NCI-H1105 (cell line): ENCODE measurements at regions not wholly inside any gene's neighbourhood (a gene's known extent, or its start where the extent isn't known, plus 50 kb on each side); places are given as distances from the start of the nearest gene placed in this dataset.

ENCODE experiments used
- DNase-seq: peaks from one replicate; lab custom pipeline; 2025; lab: John Stamatoyannopoulos, UW

GRCh38 chr5:81914696-81915095 is 57.1 kb upstream of the ATG10 start:
- DNase-seq: no peak

DNA sequence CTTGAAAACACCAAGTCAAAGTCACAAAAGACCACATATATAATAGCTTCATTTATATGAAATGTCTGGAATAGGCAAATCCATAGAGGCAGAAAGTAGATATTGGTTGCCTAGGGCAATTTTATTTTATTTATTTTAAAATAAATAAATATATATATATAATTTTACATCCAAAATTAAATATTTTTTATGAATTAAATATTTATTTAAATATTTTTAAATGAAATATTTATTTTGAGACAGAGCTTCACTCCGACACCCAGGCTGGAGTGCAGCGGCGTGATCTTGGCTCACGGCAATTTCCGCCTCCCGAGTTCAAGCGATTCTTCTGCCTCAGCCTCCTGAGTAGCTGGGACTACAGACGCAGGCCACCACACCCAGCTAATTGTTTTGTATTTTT is 58.9 kb upstream of the ATG10 start:
- DNase-seq: no peak

GRCh38 chr5:81909677-81910076 is 62.1 kb upstream of the ATG10 start:
- DNase-seq: no peak

- no peak for DNase-seq
These were observed 63.1 kb upstream of the ATG10 start for GRCh38 chr5:81908771-81909170.

GRCh38 chr5:81908044-81908443 is 63.8 kb upstream of the ATG10 start:
- DNase-seq: no peak

- no peak for DNase-seq
These were observed 64.7 kb upstream of the ATG10 start for GRCh38 chr5:81907012-81907635.

DNA sequence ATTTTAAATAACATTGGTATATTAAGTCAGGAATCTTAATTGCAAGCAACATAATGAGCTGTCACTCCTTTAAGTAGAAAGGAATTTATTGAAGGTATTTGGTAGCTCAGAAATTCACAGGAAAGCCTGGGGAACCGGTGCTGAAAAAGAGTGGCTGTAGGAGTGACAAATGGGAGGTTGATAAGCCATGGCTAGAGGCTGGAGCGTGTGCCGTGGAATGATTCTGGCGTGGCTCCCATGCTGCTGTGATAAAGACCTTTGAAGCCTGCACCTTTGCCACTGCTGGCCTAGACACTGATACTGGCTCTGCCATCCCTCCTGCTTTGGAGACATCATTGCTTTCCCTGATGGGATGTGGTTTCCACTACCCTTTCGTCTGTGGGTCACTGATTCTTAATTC is 65.7 kb upstream of the ATG10 start:
- no peak for DNase-seq

DNA sequence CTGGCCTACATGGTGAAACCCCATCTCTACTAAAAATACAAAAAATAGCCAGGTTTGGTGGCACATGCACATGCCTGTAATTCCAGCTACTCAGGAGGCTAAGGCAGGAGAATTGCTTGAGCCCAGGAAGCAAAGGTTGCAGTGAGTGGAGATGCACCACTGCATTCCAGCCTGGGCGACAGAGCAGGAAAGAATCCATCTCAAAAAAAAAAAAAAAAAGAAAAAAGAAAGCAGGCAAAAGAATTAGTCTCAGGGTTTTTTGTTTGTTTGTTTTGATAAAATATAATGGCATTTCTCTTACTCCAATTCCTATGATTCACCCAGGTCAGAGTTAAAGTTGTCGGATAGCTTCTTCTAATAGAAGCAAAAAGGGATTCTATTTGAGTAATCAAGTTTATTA is 67.0 kb upstream of the ATG10 start:
- DNase-seq: no peak

- DNase-seq: no peak
These were observed 67.7 kb upstream of the ATG10 start for GRCh38 chr5:81904166-81904565.

DNA sequence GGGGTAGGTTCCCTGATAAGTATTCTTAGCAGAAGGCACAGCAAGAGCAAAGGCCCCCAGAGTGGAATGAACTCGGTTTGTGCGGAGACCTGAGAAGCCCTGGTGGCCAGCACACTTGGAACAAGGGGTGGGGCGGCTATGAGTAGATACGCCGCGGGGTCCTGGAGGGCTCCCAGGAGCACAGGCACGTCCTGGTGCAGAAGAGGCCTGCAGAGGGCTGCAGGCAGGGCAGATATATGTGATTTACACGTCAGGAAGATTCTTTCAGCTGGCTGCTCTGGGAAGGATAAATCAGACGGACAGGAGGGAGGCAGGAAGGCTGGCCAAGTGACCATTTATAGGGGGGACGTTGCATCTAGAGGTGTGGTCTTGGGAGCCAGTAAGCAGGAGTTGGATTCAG is 70.2 kb upstream of the ATG10 start:
- DNase-seq: no peak

GRCh38 chr5:81899123-81899522 is 72.7 kb upstream of the ATG10 start:
- DNase-seq: no peak

DNA sequence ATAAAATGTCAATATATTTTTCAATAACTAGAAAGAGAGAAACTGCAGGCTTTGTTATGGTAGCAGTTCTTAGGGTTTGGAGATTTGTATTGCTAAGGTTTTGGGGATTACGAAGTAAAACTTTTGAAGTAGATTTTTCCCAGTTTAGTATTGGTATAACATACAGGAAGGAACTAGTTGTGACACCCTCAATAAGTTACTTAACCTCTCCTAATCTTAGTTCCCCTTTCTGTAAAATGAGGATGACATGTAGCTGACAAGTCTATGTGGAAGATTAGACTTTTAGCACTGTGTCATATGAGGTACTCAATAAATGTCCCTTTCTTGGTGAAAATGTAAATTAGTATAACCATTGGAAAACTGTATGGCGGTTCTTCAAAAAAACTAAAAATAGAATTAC is 73.4 kb upstream of the ATG10 start:
- DNase-seq: no peak

DNA sequence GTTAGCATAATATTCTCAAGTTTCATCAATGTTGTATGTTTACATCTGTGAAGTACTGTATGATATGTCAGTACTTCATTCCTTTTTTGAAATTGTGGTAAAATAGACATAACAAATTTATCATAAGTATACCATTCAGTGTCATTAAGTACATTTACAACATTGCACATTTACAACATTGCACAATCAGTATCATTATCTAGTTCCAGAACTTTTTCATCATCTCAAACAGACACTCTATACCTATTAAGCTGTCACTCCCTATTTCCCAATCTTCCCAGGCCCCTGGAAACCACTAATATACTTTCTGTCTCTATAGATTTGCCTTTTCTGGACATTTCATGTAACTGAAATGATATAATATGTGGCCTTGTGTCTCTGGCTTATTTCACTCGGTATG is 75.1 kb upstream of the ATG10 start:
- DNase-seq: no peak

DNA sequence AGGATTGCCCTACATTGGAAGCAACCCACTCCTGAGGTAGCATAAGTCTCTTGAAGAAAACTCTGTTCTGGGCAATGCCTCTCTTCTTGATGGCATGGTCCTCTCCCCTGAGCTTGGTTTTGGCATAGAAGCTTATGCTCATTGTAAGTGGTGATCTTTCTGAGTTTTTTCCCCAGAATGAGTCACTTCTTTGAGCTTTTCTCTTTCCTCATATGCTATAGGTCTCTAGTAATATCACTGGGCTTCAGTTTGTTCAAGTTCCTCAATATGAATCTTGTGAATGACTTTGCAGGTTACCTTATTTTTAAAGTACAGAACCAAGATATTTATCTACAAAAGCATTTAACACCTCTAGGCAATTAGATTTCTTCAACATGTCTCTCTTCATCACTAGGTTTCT is 76.5 kb upstream of the ATG10 start:
- DNase-seq: no peak

- no peak for DNase-seq
These were observed 77.9 kb upstream of the ATG10 start for GRCh38 chr5:81893961-81894360.

- no peak for DNase-seq
These were observed 87.0 kb upstream of the ATG10 start for GRCh38 chr5:81884871-81885270.

GRCh38 chr5:81883371-81883770 is 88.5 kb upstream of the ATG10 start:
- DNase-seq: no peak

DNA sequence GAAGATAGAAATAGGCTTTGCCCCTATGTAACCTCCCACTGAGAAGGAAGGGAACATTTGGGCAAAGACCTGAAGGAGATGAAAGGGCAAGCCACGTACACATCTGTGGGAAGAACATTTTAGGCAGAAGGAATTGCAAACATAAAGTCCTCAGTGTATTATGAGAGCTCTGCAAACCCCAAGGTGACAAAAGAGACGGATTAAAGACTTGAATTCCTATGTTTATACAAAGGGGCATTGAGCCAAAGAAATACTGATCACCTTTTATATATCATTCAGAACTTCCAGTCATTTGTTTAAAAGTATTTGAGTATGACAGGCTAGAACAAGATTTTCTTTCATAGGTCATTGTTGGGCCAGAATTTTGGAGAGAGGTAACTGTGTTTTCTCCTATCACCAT is 90.2 kb upstream of the ATG10 start:
- no peak for DNase-seq

- DNase-seq: no peak
These were observed 91.9 kb upstream of the ATG10 start for GRCh38 chr5:81879936-81880335.

GRCh38 chr5:81878333-81878732 is 93.5 kb upstream of the ATG10 start:
- no peak for DNase-seq

DNA sequence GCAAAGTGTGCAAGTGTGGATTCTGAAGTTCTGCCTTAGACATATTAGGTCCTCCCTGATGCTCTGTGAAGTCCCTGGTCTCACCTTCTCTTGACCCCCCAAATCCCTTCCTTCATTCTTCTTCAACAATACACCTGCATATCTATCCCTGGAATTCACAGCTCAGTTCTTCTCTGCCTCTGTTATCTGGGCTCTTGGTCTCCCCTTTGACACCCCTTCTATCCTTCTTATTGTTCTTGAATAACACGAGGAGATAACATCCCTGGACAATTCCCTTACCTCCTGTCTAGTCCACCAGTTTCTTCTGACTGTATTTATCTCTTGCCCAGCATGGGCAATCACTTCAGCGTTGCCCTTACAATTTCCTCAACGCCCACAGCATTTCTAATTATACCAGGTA is 104.8 kb upstream of the ATG10 start:
- no peak for DNase-seq

DNA sequence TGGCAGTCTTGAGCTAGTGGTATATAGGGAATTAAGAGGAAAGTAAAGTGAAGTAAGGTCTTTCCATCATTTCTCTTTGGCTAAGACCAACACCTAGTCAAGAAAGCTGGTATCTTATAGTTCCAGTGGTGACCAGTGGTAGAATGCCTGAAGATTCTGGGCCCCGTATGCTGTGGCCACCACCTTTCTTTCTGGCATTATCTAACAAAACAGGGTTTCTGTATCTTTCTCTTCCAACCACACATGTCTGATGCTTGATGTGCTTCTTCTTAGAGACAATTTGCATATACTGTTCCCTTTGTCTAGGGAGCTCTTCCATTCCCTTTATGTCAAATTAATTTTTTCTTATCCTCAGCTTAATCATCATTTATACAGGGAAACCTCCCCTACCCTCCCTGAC is 109.9 kb upstream of the SSBP2 start:
- no peak for DNase-seq

GRCh38 chr5:81859624-81860023 is 108.7 kb upstream of the SSBP2 start:
- DNase-seq: no peak

GRCh38 chr5:81856948-81857928 is 106.3 kb upstream of the SSBP2 start:
- DNase-seq: peak; percentile 51
